ENCODE measurements at regions not wholly inside any gene's neighbourhood (a gene's known extent, or its start where the extent isn't known, plus 50 kb on each side); places are given as distances from the start of the nearest gene placed in this dataset. TPM values are rescaled to one million over a fixed set of nuclear protein-coding genes. Genes with fewer than 3 reads are reported as not detected.

DNA sequence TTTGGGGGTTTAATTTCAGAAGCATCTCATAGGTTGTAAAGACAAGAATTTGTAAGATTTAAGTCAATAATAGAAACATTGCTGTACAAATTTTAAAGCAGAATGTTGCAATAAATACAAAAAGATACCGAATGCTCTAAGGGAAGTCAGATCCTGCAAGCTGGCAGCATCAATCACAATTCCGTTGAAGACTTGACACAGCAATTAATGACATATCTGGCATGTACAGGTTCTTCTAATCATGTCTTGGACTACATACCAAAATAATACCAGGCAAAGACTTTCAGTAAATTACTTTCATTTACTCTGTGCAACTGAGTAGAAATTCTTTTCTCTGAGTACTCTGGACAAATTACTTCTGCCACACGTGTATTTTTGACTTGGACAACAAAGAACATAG is 54.0 kb upstream of the CDIN1 start:
- Histone ChIP-seq H3K4me3 (no peak overlapping the region), H3K9me3 (no peaks in the 10 kb centered on the region), H3K4me1 (no peaks in the 10 kb centered on the region), H3K36me3 (no peaks in the 10 kb centered on the region), H3K27ac (no peak overlapping the region), H3K27me3 (ENCODE audit: low read depth) (no peaks in the 10 kb centered on the region)
- intact Hi-C loops (cut with DNase I), result no loop called here
- no peak for DNase-seq
- TF ChIP-seq, protein P1, sequence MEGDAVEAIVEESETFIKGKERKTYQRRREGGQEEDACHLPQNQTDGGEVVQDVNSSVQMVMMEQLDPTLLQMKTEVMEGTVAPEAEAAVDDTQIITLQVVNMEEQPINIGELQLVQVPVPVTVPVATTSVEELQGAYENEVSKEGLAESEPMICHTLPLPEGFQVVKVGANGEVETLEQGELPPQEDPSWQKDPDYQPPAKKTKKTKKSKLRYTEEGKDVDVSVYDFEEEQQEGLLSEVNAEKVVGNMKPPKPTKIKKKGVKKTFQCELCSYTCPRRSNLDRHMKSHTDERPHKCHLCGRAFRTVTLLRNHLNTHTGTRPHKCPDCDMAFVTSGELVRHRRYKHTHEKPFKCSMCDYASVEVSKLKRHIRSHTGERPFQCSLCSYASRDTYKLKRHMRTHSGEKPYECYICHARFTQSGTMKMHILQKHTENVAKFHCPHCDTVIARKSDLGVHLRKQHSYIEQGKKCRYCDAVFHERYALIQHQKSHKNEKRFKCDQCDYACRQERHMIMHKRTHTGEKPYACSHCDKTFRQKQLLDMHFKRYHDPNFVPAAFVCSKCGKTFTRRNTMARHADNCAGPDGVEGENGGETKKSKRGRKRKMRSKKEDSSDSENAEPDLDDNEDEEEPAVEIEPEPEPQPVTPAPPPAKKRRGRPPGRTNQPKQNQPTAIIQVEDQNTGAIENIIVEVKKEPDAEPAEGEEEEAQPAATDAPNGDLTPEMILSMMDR (IDR thresholded peaks at IDR 0.05), result no peak
- no peak for ATAC-seq

DNA sequence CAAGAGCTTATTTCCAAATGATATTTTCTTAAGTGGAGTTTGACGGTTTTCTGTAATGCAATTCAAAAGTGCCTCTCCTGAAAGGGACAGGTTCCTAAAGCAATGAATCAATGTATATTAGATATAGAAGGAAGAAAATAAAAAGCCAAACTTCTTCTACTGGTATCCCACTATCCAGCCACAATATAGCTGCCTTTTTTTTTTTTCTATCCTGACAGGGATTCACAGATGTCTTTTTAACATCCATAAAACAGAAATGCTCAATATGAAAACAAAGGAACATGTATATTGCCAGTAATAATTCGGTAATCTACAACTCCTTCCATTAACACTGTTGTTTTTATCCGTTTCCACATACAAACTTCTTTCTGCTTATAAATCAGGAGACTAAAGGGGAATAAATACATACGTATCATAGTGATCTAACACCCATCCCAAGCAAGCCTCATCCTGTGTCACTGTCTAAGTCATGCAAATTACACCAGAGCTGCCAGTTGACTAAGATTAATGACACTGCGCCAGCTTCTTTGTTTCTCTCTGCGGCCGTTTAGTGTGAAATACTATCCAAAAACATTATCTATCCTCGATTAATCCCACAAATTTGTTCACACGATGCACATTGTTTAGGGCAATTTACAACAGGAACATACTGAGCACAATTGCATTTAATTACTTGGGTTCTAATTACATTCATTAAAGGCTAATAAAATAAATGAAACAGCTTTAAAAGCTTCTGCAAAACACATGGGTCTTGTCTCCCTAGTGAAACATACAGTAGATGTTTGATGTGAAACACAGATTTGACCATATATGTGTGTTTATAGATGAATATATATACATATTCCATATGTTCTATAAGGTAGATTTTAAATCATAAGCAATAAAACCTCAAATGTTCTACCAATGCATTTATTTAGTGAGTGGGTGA is 51.9 kb upstream of the CDIN1 start:
- DNase-seq (no peak), ATAC-seq (no peak)
- no peaks in the 10 kb centered on the region for H3K4me1 ChIP-seq
- H3K27me3 ChIP-seq (ENCODE audit: low read depth), result no peaks in the 10 kb centered on the region
- H3K27ac ChIP-seq, result no peak overlapping the region
- intact Hi-C loops (cut with DNase I), result no loop called here
- no peak overlapping the region for H3K4me3 ChIP-seq
- TF ChIP-seq, protein P1 (IDR thresholded peaks at IDR 0.05), result no peak
- H3K9me3 ChIP-seq, result no peaks in the 10 kb centered on the region
- H3K36me3 ChIP-seq, result no peaks in the 10 kb centered on the region

GRCh38 chr15:36529296-36530011 is 50.0 kb upstream of the CDIN1 start:
- no peaks in the 10 kb centered on the region for H3K9me3 ChIP-seq
- no peaks in the 10 kb centered on the region for H3K27me3 ChIP-seq (ENCODE audit: low read depth)
- TF ChIP-seq, protein P1 (IDR thresholded peaks at IDR 0.05), result no peak
- H3K4me1 ChIP-seq, result no peaks in the 10 kb centered on the region
- no peaks in the 10 kb centered on the region for H3K36me3 ChIP-seq
- H3K27ac ChIP-seq, result no peak overlapping the region
- no peak overlapping the region for H3K4me3 ChIP-seq
- no peak for ATAC-seq
- intact Hi-C loops (cut with DNase I), result no loop called here
- DNase-seq, result no peak

Small RNAs in the stretch of these regions (microRNA-seq; reads per million reads assigned to microRNA genes)
- not detected for gene MIR4510 (ENCODE audit: borderline number of aligned reads)
